Thoracic aorta (tissue), 2 donors: ENCODE measurements at regions not wholly inside any gene's neighbourhood (a gene's known extent, or its start where the extent isn't known, plus 50 kb on each side); places are given as distances from the start of the nearest gene placed in this dataset.

Experiments
- ATAC-seq: fragments of 150-250 bp; one replicate; pipeline ENCODE4 v1.8.0; 2017; ENCODE audit warnings: low read depth; ENCODE audit not compliant: insufficient number of reproducible peaks, low FRiP score
- DNase-seq: peaks from one replicate; pipeline ENCODE4 v3.0.0-alpha.2; 2020; ENCODE audit warnings: low spot score
- H3K27ac ChIP-seq, 2 donors: fragments of 200-600 bp; sonication (generic); 1 replicate in 1 of 2; 2 replicates in 1 of 2; pipeline ENCODE4 v1.5.1; 2016; ENCODE audit warnings: mild to moderate bottlenecking in 2 of 2, moderate library complexity in 2 of 2
- H3K27me3 ChIP-seq: fragments of 200-600 bp; sonication (generic); replicated peaks from 2 replicates; pipeline ENCODE4 v1.6.0; 2016; ENCODE audit warnings: mild to moderate bottlenecking; ENCODE audit not compliant: insufficient read depth
- H3K36me3 ChIP-seq: fragments of 200-600 bp; sonication (generic); one replicate; pipeline ENCODE4 v1.5.1; 2016
- H3K4me1 ChIP-seq, 2 donors: fragments of 200-600 bp; sonication (generic); 1 replicate in 1 of 2; 2 replicates in 1 of 2; pipeline versions ENCODE4 v1.5.1 to v1.6.0; 2016; ENCODE audit warnings: low read depth in 2 of 2, mild to moderate bottlenecking in 1 of 2; ENCODE audit not compliant: control insufficient read depth in 1 of 2
- H3K4me3 ChIP-seq: fragments of 200-600 bp; sonication (generic); 2 replicates; pipeline ENCODE4 v1.5.1; 2016; ENCODE audit warnings: mild to moderate bottlenecking
- H3K9me3 ChIP-seq: fragments of 200-600 bp; sonication (generic); 2 replicates; pipeline ENCODE4 v1.5.1; 2016
- TF ChIP-seq, protein P1 (sequence below): fragments of 200-600 bp; sonication (generic); IDR thresholded peaks from one replicate; pipeline ENCODE4 v1.5.1; 2019; ENCODE audit warnings: antibody characterized with exemption

DNA sequence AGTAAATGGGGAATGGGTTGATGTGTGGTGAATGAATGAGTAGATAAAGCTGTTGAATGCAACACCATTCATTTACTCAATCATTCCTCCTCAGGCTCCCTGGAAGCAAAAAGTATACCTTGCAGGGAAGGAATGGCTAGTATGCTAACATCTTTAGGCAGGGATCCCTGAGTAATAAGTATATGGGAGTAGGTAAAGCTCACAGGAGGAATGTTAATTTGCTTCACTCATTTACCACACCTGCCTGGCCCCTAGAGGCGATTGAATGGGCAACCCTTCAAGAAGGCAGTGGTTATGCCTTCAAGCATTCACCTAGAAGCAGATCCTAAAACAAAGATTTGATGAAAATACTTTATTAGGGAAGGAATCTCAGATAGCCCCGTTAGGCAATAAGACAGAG is 208.7 kb upstream of the GADL1 start:
- Histone ChIP-seq H3K4me1 (no peaks in the 10 kb centered on the region), H3K4me3 (no peak overlapping the region), H3K9me3 (no peaks in the 10 kb centered on the region), H3K27ac (no peak overlapping the region), H3K27me3 (no peaks in the 10 kb centered on the region), H3K36me3 (no peaks in the 10 kb centered on the region)
- no peak for ATAC-seq
- TF ChIP-seq, protein P1, sequence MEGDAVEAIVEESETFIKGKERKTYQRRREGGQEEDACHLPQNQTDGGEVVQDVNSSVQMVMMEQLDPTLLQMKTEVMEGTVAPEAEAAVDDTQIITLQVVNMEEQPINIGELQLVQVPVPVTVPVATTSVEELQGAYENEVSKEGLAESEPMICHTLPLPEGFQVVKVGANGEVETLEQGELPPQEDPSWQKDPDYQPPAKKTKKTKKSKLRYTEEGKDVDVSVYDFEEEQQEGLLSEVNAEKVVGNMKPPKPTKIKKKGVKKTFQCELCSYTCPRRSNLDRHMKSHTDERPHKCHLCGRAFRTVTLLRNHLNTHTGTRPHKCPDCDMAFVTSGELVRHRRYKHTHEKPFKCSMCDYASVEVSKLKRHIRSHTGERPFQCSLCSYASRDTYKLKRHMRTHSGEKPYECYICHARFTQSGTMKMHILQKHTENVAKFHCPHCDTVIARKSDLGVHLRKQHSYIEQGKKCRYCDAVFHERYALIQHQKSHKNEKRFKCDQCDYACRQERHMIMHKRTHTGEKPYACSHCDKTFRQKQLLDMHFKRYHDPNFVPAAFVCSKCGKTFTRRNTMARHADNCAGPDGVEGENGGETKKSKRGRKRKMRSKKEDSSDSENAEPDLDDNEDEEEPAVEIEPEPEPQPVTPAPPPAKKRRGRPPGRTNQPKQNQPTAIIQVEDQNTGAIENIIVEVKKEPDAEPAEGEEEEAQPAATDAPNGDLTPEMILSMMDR: no peak
- DNase-seq: no peak

DNA sequence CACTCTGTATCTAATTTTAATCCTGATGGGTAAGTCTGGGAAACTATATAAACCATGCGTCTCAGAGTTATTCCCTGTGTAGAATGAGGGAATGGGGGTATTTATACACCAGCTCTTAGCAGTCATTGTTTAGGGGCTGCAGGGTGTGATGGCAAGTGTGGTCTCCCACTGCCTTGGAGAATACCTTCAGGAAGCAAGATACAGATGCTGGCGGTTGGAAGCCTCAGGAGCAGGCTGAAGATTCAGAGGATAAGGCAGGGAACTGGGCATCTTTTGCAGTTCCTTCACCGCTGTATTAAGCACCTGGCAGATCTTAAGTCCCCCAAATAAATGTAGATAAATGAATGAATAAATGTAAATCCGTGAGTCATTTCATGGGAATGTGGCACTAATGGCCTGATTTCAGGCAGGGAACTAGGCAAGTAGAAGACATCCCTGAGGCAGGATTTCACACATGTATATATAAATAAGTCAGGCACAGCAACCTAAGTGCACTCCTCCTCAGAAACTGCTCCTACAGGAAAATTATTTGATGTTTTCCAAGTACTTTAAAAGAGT is 209.2 kb upstream of the GADL1 start:
- TF ChIP-seq, protein P1: no peak
- H3K9me3 ChIP-seq: no peaks in the 10 kb centered on the region
- H3K36me3 ChIP-seq: no peaks in the 10 kb centered on the region
- ATAC-seq (no peak), DNase-seq (no peak)
- H3K27ac ChIP-seq: no peak overlapping the region
- no peaks in the 10 kb centered on the region for H3K4me1 ChIP-seq
- no peak overlapping the region for H3K4me3 ChIP-seq
- no peaks in the 10 kb centered on the region for H3K27me3 ChIP-seq

DNA sequence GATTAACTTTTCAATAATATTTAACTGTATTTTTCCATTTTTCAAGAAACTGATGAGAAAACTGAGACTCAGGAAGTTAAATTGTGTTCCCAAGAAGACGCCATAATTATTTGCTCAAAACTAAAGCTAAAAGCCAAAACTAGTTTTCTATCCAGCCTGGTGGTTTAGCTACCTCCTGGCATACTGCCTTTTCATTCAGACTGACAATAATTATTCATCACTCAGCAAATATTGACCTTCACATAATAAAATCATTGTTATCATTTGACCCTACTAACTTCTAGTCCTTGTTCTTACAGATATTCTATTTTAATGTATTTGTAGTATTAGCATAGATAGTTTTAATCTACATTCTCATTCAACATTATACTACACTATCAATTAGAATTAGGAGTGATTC is 210.6 kb upstream of the GADL1 start:
- no peak overlapping the region for H3K4me3 ChIP-seq
- H3K4me1 ChIP-seq: no peaks in the 10 kb centered on the region
- no peak overlapping the region for H3K27ac ChIP-seq
- H3K27me3 ChIP-seq: no peaks in the 10 kb centered on the region
- no peak for ATAC-seq
- no peaks in the 10 kb centered on the region for H3K9me3 ChIP-seq
- no peaks in the 10 kb centered on the region for H3K36me3 ChIP-seq
- no peak for DNase-seq
- TF ChIP-seq, protein P1: no peak

DNA sequence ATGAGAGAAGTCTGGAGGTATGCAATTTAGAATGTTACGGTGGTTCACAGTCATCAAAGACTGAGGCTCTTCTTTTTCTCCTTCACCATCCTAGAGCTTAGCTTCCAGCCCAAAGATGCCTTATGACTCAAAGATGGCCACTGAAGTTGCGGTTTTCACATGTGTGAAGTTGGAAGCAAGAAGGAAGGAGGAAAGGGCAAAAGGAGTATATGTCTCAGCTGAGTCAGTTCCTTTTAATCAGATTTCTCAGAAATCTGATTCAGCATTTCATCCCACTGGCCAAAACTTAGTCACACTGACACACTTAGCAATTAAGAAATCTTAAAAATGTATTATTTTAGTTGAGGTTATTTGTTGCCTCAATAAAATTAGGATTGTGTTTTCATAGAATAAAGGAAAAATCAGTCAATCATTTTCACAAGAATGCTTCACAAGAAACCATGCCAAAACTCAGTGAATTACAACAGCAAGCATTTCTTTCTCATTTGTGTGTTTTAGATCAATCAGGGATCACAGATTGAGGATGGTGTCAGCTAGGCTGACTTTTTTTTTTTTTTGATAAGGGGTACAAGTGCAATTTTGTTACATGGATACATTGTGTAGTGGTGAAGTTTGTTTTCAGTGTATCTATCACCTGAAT is 211.1 kb upstream of the GADL1 start:
- no peak for ATAC-seq
- no peak overlapping the region for H3K27ac ChIP-seq
- no peaks in the 10 kb centered on the region for H3K27me3 ChIP-seq
- no peaks in the 10 kb centered on the region for H3K4me1 ChIP-seq
- no peak overlapping the region for H3K4me3 ChIP-seq
- DNase-seq: no peak
- no peaks in the 10 kb centered on the region for H3K36me3 ChIP-seq
- TF ChIP-seq, protein P1: no peak
- H3K9me3 ChIP-seq: no peaks in the 10 kb centered on the region

DNA sequence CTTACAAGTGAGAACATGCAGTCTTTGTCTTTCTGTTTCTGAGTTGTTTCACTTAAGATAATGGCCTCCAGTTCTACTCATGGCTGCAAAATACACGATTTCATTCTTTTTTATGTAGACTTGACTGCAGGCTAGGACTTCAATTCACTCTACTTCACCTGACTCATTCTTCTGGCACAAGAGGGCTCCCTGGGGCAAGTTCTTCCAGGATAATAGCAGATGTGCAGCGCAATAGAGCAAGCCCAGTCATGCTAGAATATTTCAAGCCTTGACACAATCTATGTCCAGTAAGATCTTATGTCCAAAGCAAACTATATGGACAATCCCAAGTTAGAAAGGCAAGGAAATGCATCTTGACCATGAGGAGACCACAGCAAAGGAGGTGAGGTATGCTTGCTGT is 211.7 kb upstream of the GADL1 start:
- Histone ChIP-seq H3K27me3 (no peaks in the 10 kb centered on the region), H3K9me3 (no peaks in the 10 kb centered on the region), H3K36me3 (no peaks in the 10 kb centered on the region), H3K4me1 (no peaks in the 10 kb centered on the region), H3K27ac (no peak overlapping the region), H3K4me3 (no peak overlapping the region)
- no peak for ATAC-seq
- TF ChIP-seq, protein P1: no peak
- no peak for DNase-seq
